ENCODE measurements at regions not wholly inside any gene's neighbourhood (a gene's known extent, or its start where the extent isn't known, plus 50 kb on each side); places are given as distances from the start of the nearest gene placed in this dataset.
"Not testable (repeated sequence)": the region's sequence is repeated elsewhere in the genome, so short reads cannot be mapped to it uniquely, and the experiment has no call there.

- DNase-seq: no peak
Measured at GRCh38 chr9:21605489-21605931, 123.4 kb upstream of the IFNE start.

- no peak for DNase-seq
Measured at GRCh38 chr9:21607576-21607975, 125.5 kb upstream of the IFNE start.

GRCh38 chr9:21608200-21608599 lies 126.1 kb upstream of the IFNE start:
- no peak for DNase-seq

- no peak for DNase-seq
Measured at GRCh38 chr9:21609506-21609905, 127.4 kb upstream of the IFNE start.

GRCh38 chr9:21611891-21612290 lies 129.8 kb upstream of the IFNE start:
- no peak for DNase-seq

- DNase-seq: no peak
Measured at GRCh38 chr9:21615018-21615417, 132.9 kb upstream of the IFNE start.

- DNase-seq: no peak
Measured at GRCh38 chr9:21615446-21615845, 133.3 kb upstream of the IFNE start.

GRCh38 chr9:21616082-21616778 lies 134.1 kb upstream of the IFNE start:
- DNase-seq: no peak

GRCh38 chr9:21624675-21625644 lies 142.8 kb upstream of the IFNE start:
- no peak for DNase-seq

- DNase-seq: no peak
Measured at GRCh38 chr9:21626493-21626892, 144.4 kb upstream of the IFNE start.

GRCh38 chr9:21628954-21629353 lies 146.8 kb upstream of the IFNE start:
- not testable (repeated sequence) for DNase-seq

GRCh38 chr9:21634951-21635350 lies 152.8 kb upstream of the IFNE start:
- DNase-seq: no peak

- no peak for DNase-seq
Measured at GRCh38 chr9:21638104-21638503, 156.0 kb upstream of the IFNE start.

- DNase-seq: no peak
Measured at GRCh38 chr9:21653091-21653490, 149.3 kb upstream of the MTAP start.

- no peak for DNase-seq
Measured at GRCh38 chr9:21653589-21653988, 148.8 kb upstream of the MTAP start.

- DNase-seq: peak; percentile 11
Measured at GRCh38 chr9:21656776-21657674, 145.4 kb upstream of the MTAP start.

- no peak for DNase-seq
Measured at GRCh38 chr9:21657966-21658667, 144.3 kb upstream of the MTAP start.

GRCh38 chr9:21660976-21661375 lies 141.5 kb upstream of the MTAP start:
- no peak for DNase-seq

GRCh38 chr9:21661626-21662025 lies 140.8 kb upstream of the MTAP start:
- no peak for DNase-seq

GRCh38 chr9:21668516-21668915 lies 133.9 kb upstream of the MTAP start:
- no peak for DNase-seq

GRCh38 chr9:21669701-21670100 lies 132.7 kb upstream of the MTAP start:
- DNase-seq: no peak

- DNase-seq: no peak
Measured at GRCh38 chr9:21670374-21670773, 132.1 kb upstream of the MTAP start.
